H1 (cell line): ENCODE measurements at regions not wholly inside any gene's neighbourhood (a gene's known extent, or its start where the extent isn't known, plus 50 kb on each side); places are given as distances from the start of the nearest gene placed in this dataset.

Experiments used
- CTCF ChIA-PET: fragments of 300-600 bp; sonication (Branson Sonifier 250); formaldehyde crosslinking; loops from one replicate; lab custom pipeline; 2021; ENCODE audit not compliant: partially characterized antibody; lab: Charles Lee
- POLR2A ChIA-PET: fragments of 300-600 bp; sonication (Branson Sonifier 250); formaldehyde crosslinking; loops from one replicate; lab custom pipeline; 2021; ENCODE audit warnings: inconsistent platforms; ENCODE audit not compliant: partially characterized antibody; lab: Charles Lee
- DNase-seq, 2 experiments: peaks; one replicate each; pipeline versions ENCODE4 v3.0.0 to v3.0.0-alpha.2; 2010 to 2022; ENCODE audit warnings: low spot score in 2 of 2, low read depth in 1 of 2, mixed read lengths in 1 of 2
- FAIRE-seq: peaks from 2 replicates; lab custom pipeline; 2011; peaks lifted over from hg19 to GRCh38; lab: Jason Lieb, UNC
- H2AFZ ChIP-seq: 2 replicates; pipeline ENCODE4 v1.8.1; 2012; ENCODE audit warnings: low read length, inconsistent platforms
- H2AK5ac ChIP-seq: 2 replicates; pipeline ENCODE4 v1.6.1; 2013; ENCODE audit warnings: low read depth, low read length
- H2BK120ac ChIP-seq: replicated peaks from 2 replicates; pipeline ENCODE3; 2013; ENCODE audit warnings: low read depth, low read length, inconsistent platforms
- H2BK12ac ChIP-seq: 2 replicates; pipeline ENCODE4 v1.6.1; 2013; ENCODE audit warnings: low read depth, low read length
- H2BK15ac ChIP-seq: 2 replicates; pipeline ENCODE4 v1.6.1; 2013; ENCODE audit warnings: low read length
- H2BK20ac ChIP-seq: 2 replicates; pipeline ENCODE4 v1.6.1; 2013; ENCODE audit warnings: low read length
- H2BK5ac ChIP-seq: 2 replicates; pipeline ENCODE4 v1.6.1; 2013; ENCODE audit warnings: low read depth, low read length
- H3K14ac ChIP-seq: 2 replicates; pipeline ENCODE4 v1.6.1; 2013; ENCODE audit warnings: inconsistent platforms; ENCODE audit not compliant: insufficient read length
- H3K18ac ChIP-seq: 2 replicates; pipeline ENCODE4 v1.6.1; 2013; ENCODE audit warnings: low read length; ENCODE audit errors: extremely low read depth
- H3K23ac ChIP-seq: 2 replicates; pipeline ENCODE4 v1.6.1; 2013; ENCODE audit warnings: inconsistent platforms; ENCODE audit not compliant: insufficient read length
- H3K23me2 ChIP-seq: 2 replicates; pipeline ENCODE4 v1.6.1; 2013; ENCODE audit warnings: low read depth, low read length
- H3K27ac ChIP-seq: 2 replicates; pipeline ENCODE4 v1.6.1; 2011; ENCODE audit warnings: low read depth, low read length, inconsistent platforms
- H3K27me3 ChIP-seq, 4 experiments: replicated peaks in 1 of 4; 1 replicate in 1 of 4; 2 replicates in 3 of 4; pipeline versions ENCODE4 v1.6.1 to v1.8.1; 2011 to 2013; ENCODE audit warnings: low read length in 3 of 4, mild to moderate bottlenecking in 3 of 4, inconsistent platforms in 2 of 4, mixed read lengths in 2 of 4, moderate library complexity in 1 of 4; ENCODE audit not compliant: control insufficient read depth in 3 of 4, insufficient read depth in 3 of 4; ENCODE audit errors: extremely low read depth in 1 of 4
- H3K36me3 ChIP-seq, 4 experiments: 2 replicates each; pipeline versions ENCODE4 v1.6.1 to v1.8.1; 2011 to 2013; ENCODE audit warnings: mild to moderate bottlenecking in 4 of 4, low read length in 3 of 4, moderate library complexity in 2 of 4, control low read depth in 1 of 4, inconsistent platforms in 1 of 4; ENCODE audit not compliant: insufficient read depth in 4 of 4, control insufficient read depth in 2 of 4
- H3K4ac ChIP-seq: replicated peaks from 2 replicates; pipeline ENCODE3; 2013; ENCODE audit warnings: low read length, low read depth, mixed read lengths, inconsistent platforms; ENCODE audit not compliant: insufficient read length
- H3K4me1 ChIP-seq, 4 experiments: replicated peaks in 1 of 4; 1 replicate in 1 of 4; 2 replicates in 3 of 4; pipeline versions ENCODE4 v1.6.1 to v1.8.1; 2011 to 2013; ENCODE audit warnings: low read length in 3 of 4, inconsistent platforms in 2 of 4, mixed read lengths in 1 of 4; ENCODE audit not compliant: insufficient read depth in 4 of 4, control insufficient read depth in 3 of 4
- H3K4me2 ChIP-seq, 2 experiments: 2 replicates each; pipeline versions ENCODE4 v1.6.1 to v1.8.1; 2011 to 2013; ENCODE audit warnings: low read depth in 2 of 2, low read length in 2 of 2, control low read depth in 1 of 2, inconsistent platforms in 1 of 2, mild to moderate bottlenecking in 1 of 2; ENCODE audit not compliant: insufficient read depth in 1 of 2
- H3K4me3 ChIP-seq, 4 experiments: fragments of 200-600, 300-600 bp in 1 of 4; sonication (generic), shearing (Covaris generic), sonication (Bioruptor Twin) in 1 of 4; 2 replicates each; pipeline versions ENCODE4 v1.5.1 to v1.8.1; 2011 to 2016; ENCODE audit warnings: low read length in 4 of 4, low read depth in 3 of 4, control low read depth in 2 of 4, inconsistent platforms in 2 of 4, mild to moderate bottlenecking in 2 of 4, mixed read lengths in 1 of 4, moderate library complexity in 1 of 4; ENCODE audit not compliant: insufficient read depth in 2 of 4; ENCODE audit errors: extremely low read depth in 1 of 4
- H3K56ac ChIP-seq: replicated peaks from 2 replicates; pipeline ENCODE3; 2013; ENCODE audit warnings: low read depth, mild to moderate bottlenecking, mixed read lengths, low read length, inconsistent platforms; ENCODE audit not compliant: insufficient read length
- H3K79me1 ChIP-seq: 2 replicates; pipeline ENCODE4 v1.6.1; 2013; ENCODE audit warnings: low read depth, low read length, control low read depth
- H3K79me2 ChIP-seq, 2 experiments: 2 replicates each; pipeline versions ENCODE4 v1.6.1 to v1.8.1; 2012 to 2013; ENCODE audit warnings: low read length in 2 of 2, mild to moderate bottlenecking in 2 of 2, inconsistent platforms in 1 of 2; ENCODE audit not compliant: insufficient read depth in 2 of 2, control insufficient read depth in 1 of 2
- H3K9ac ChIP-seq, 4 experiments: replicated peaks in 1 of 4; 1 replicate in 1 of 4; 2 replicates in 3 of 4; pipeline versions ENCODE4 v1.6.1 to v1.8.1; 2011 to 2013; ENCODE audit warnings: low read depth in 3 of 4, low read length in 3 of 4, control low read depth in 2 of 4, mild to moderate bottlenecking in 2 of 4, moderate library complexity in 2 of 4, inconsistent platforms in 1 of 4; ENCODE audit errors: extremely low read depth in 1 of 4
- H3K9me3 ChIP-seq, 2 experiments: 2 replicates each; pipeline versions ENCODE4 v1.6.1 to v1.8.1; 2012 to 2013; ENCODE audit warnings: mild to moderate bottlenecking in 2 of 2, moderate library complexity in 2 of 2, control low read depth in 1 of 2, inconsistent platforms in 1 of 2, low read depth in 1 of 2, low read length in 1 of 2, mixed read lengths in 1 of 2; ENCODE audit not compliant: insufficient read depth in 2 of 2
- H4K20me1 ChIP-seq, 2 experiments: replicated peaks in 1 of 2; 2 replicates each; pipeline versions ENCODE3 to v1.8.1; 2011 to 2013; ENCODE audit warnings: inconsistent platforms in 2 of 2, low read length in 2 of 2, mild to moderate bottlenecking in 1 of 2; ENCODE audit not compliant: insufficient read depth in 2 of 2, control insufficient read depth in 1 of 2
- H4K5ac ChIP-seq: 2 replicates; pipeline ENCODE4 v1.6.1; 2013; ENCODE audit warnings: low read length, low read depth, mixed read lengths, inconsistent platforms; ENCODE audit not compliant: insufficient read length
- H4K8ac ChIP-seq: 2 replicates; pipeline ENCODE4 v1.8.0; 2013; ENCODE audit warnings: mild to moderate bottlenecking, moderate library complexity, low read length, inconsistent platforms; ENCODE audit not compliant: insufficient read depth; ENCODE audit errors: extremely low read depth
- H4K91ac ChIP-seq: replicated peaks from 2 replicates; pipeline ENCODE3; 2013; ENCODE audit warnings: low read length, mixed read lengths, inconsistent platforms; ENCODE audit not compliant: insufficient read length
- CEBPB ChIP-seq: IDR thresholded peaks from 2 replicates; pipeline ENCODE4 v1.6.1; 2012; ENCODE audit warnings: low read depth, low read length
- CTCF ChIP-seq, 3 experiments: IDR thresholded peaks; 1 replicate in 2 of 3; 2 replicates in 1 of 3; pipeline versions ENCODE4 v1.5.1 to v1.6.1; 2011; ENCODE audit warnings: low read length in 3 of 3, mild to moderate bottlenecking in 3 of 3, inconsistent platforms in 2 of 3, low read depth in 1 of 3, moderate library complexity in 1 of 3; ENCODE audit not compliant: insufficient read depth in 1 of 3; ENCODE audit errors: control extremely low read depth in 1 of 3
- EGR1 ChIP-seq: IDR thresholded peaks from 2 replicates; pipeline ENCODE4 v1.6.1; 2011; ENCODE audit warnings: low read depth, low read length, borderline replicate concordance
- POU5F1 ChIP-seq: IDR thresholded peaks from 2 replicates; pipeline ENCODE4 v1.6.1; 2011; ENCODE audit warnings: low read depth, mild to moderate bottlenecking, low read length, moderate library complexity
- RBBP5 ChIP-seq: IDR thresholded peaks from 2 replicates; pipeline ENCODE4 v1.7.1; 2012; ENCODE audit warnings: low read depth, mild to moderate bottlenecking, inconsistent platforms, low read length, moderate library complexity, borderline replicate concordance
- SP2 ChIP-seq: IDR thresholded peaks from 2 replicates; pipeline ENCODE4 v1.6.1; 2012; ENCODE audit warnings: mild to moderate bottlenecking, low read length, inconsistent platforms
- TAF7 ChIP-seq: optimal IDR thresholded peaks from 2 replicates; pipeline ENCODE3; 2011; ENCODE audit warnings: low read depth, mild to moderate bottlenecking, inconsistent platforms, low read length, moderate library complexity, borderline replicate concordance
- USF2 ChIP-seq: IDR thresholded peaks from 2 replicates; pipeline ENCODE4 v1.6.1; 2011; ENCODE audit warnings: low read length, improper control_type of control experiment
- WGBS, 2 experiments: shearing (Covaris generic) in 1 of 2; methylation state at CpG; one replicate each; pipeline versions ENCODE4 v1.1.6 to v1.1.7; 2013 to 2015; ENCODE audit warnings: low lambda C conversion rate in 2 of 2, mixed read lengths in 2 of 2, inconsistent platforms in 1 of 2, low coverage in 1 of 2, missing lambda C conversion rate in 1 of 2; ENCODE audit not compliant: insufficient replicate concordance in 2 of 2, insufficient coverage in 1 of 2, insufficient read length in 1 of 2; ENCODE audit errors: extremely low coverage in 1 of 2, missing lambda C conversion rate in 1 of 2; 5-methylcytosine and 5-hydroxymethylcytosine counted together

GRCh38 chr16:6517020-6517720, 815.5 kb upstream of the RBFOX1 start:
- Histone ChIP-seq H3K9ac (no peak overlapping the region), H2BK15ac (no peak overlapping the region), H3K14ac (no peak overlapping the region), H4K8ac (no peak overlapping the region)
- WGBS, 2 experiments = 83% methylated on average over 9 of the region's 9 CpGs; no CpG with 5 or more reads in 1 of the 2 experiments
- TF ChIP-seq POU5F1 (no peak), TAF7 (no peak), USF2 (no peak), EGR1 (no peak), RBBP5 (no peak), SP2 (no peak), CEBPB (no peak), CTCF (IDR thresholded peaks at IDR 0.05; ENCODE audit: control extremely low read depth in 1 of 3, insufficient read depth in 1 of 3, low read depth in 1 of 3, low read length in 3 of 3) (no peak)
- TF ChIP-seq, all 59 proteins: peak for 0
- H4K20me1 ChIP-seq = no peaks in the 10 kb centered on the region
- H3K4ac ChIP-seq = no peak overlapping the region
- no peak overlapping the region for H3K27ac ChIP-seq
- no peak overlapping the region for H2BK5ac ChIP-seq
- H3K4me3 ChIP-seq = no peak overlapping the region
- H3K27me3 ChIP-seq = no peaks in the 10 kb centered on the region
- no peaks in the 10 kb centered on the region for H3K36me3 ChIP-seq
- H2BK12ac ChIP-seq = no peak overlapping the region
- no peaks in the 10 kb centered on the region for H3K79me1 ChIP-seq
- FAIRE-seq (no peak), DNase-seq (no peak)
- H4K91ac ChIP-seq = no peak overlapping the region
- no peak overlapping the region for H3K23ac ChIP-seq
- no peaks in the 10 kb centered on the region for H3K23me2 ChIP-seq
- H2AK5ac ChIP-seq = no peak overlapping the region
- ChIA-PET POLR2A (no interaction called here), CTCF (no interaction called here)
- H3K79me2 ChIP-seq = no peaks in the 10 kb centered on the region
- no peak overlapping the region for H3K4me2 ChIP-seq
- H3K18ac ChIP-seq = no peak overlapping the region
- peaks cover 0 to 7% (median 1%) of the 10 kb centered on the region in 4 experiments; a peak in 4 of 7 replicates for H3K4me1 ChIP-seq
- no peak overlapping the region for H2BK120ac ChIP-seq
- H3K56ac ChIP-seq = no peak overlapping the region
- H3K9me3 ChIP-seq = no peaks in the 10 kb centered on the region
- no peak overlapping the region for H2AFZ ChIP-seq
- no peak overlapping the region for H2BK20ac ChIP-seq
- no peak overlapping the region for H4K5ac ChIP-seq
